K562 (cell line): ENCODE measurements at regions not wholly inside any gene's neighbourhood (a gene's known extent, or its start where the extent isn't known, plus 50 kb on each side); places are given as distances from the start of the nearest gene placed in this dataset.

ENCODE experiments used
- ATAC-seq: fragments of 200-7000 bp; cut with Tn5 transposase; 3 replicates; pipeline ENCODE4 v1.9.1; 2020; ENCODE audit warnings: moderate library complexity
- BruUV-seq: library from RNA; stranded (reverse); fragments of 400-500 nt; replicated peaks from 2 replicates; lab custom pipeline; 2021; lab: Mats Ljungman, UMichigan
- CTCF ChIA-PET: fragments of 300-600 bp; formaldehyde crosslinking; extraction: SDS; loops from one replicate; lab custom pipeline; 2021; ENCODE audit warnings: low intra/inter-chr PET ratio; lab: Yijun Ruan, JAX
- POLR2A ChIA-PET: fragments of 300-600, 350-650 bp; sonication (Branson Sonifier 250); formaldehyde crosslinking; extraction: SDS; loops from one replicate; lab custom pipeline; 2021; ENCODE audit warnings: antibody characterized with exemption, inconsistent platforms; lab: Yijun Ruan, JAX
- DNase-seq, 4 experiments: peaks; one replicate each; pipeline versions ENCODE4 v3.0.0 to v3.0.0-alpha.2; 2011 to 2018; ENCODE audit warnings: low spot score in 3 of 4, mixed read lengths in 3 of 4; ENCODE audit errors: extremely low read depth in 1 of 4
- FAIRE-seq: peaks from 2 replicates; lab custom pipeline; 2011; peaks lifted over from hg19 to GRCh38; lab: Jason Lieb, UNC
- H2AFZ ChIP-seq: 2 replicates; pipeline ENCODE4 v1.6.0; 2011; ENCODE audit warnings: low read depth, low read length, control low read depth, inconsistent platforms
- H3K27ac ChIP-seq: fragments of 200-600 bp; 3 replicates; pipeline ENCODE4 v1.8.0; 2011; ENCODE audit warnings: low read depth, mild to moderate bottlenecking, control low read depth, inconsistent platforms, low read length, moderate library complexity, mixed read lengths; ENCODE audit errors: extremely low read depth
- H3K27me3 ChIP-seq, 2 experiments: fragments of 300-600 bp in 1 of 2; 2 replicates in 1 of 2; 3 replicates in 1 of 2; pipeline versions ENCODE4 v1.6.0 to v1.8.0; 2011; ENCODE audit warnings: inconsistent platforms in 2 of 2, low read length in 2 of 2, mild to moderate bottlenecking in 1 of 2, mixed read lengths in 1 of 2, moderate library complexity in 1 of 2; ENCODE audit not compliant: control insufficient read depth in 2 of 2, insufficient read depth in 2 of 2
- H3K36me3 ChIP-seq: fragments of 300-600 bp; 3 replicates; pipeline ENCODE4 v1.8.0; 2011; ENCODE audit warnings: mild to moderate bottlenecking, low read length, inconsistent platforms; ENCODE audit not compliant: control insufficient read depth, insufficient read depth
- H3K4me1 ChIP-seq, 2 experiments: fragments of 200-600 bp in 1 of 2; replicated peaks in 1 of 2; 2 replicates in 1 of 2; 3 replicates in 1 of 2; pipeline versions ENCODE4 v1.5.1 to v1.8.0; 2011; ENCODE audit warnings: inconsistent platforms in 2 of 2, low read length in 2 of 2, mild to moderate bottlenecking in 1 of 2, mixed read lengths in 1 of 2, moderate library complexity in 1 of 2; ENCODE audit not compliant: control insufficient read depth in 2 of 2, insufficient read depth in 2 of 2
- H3K4me2 ChIP-seq: 2 replicates; pipeline ENCODE4 v1.6.1; 2011; ENCODE audit warnings: low read length, control low read depth, inconsistent platforms, mixed read lengths; ENCODE audit not compliant: insufficient read depth
- H3K4me3 ChIP-seq: fragments of 200-600 bp; sonication (generic), shearing (Covaris generic); 2 replicates; pipeline ENCODE4 v1.5.1; 2016; ENCODE audit warnings: control low read depth, inconsistent platforms
- H3K79me2 ChIP-seq: fragments of 200-600 bp; 3 replicates; pipeline ENCODE4 v1.8.0; 2011; ENCODE audit warnings: low read length, inconsistent platforms; ENCODE audit not compliant: control insufficient read depth, insufficient read depth
- H3K9ac ChIP-seq, 2 experiments: 2 replicates each; pipeline versions ENCODE4 v1.6.0 to v1.6.1; 2011; ENCODE audit warnings: low read depth in 2 of 2, low read length in 2 of 2, control low read depth in 1 of 2, inconsistent platforms in 1 of 2, mild to moderate bottlenecking in 1 of 2, mixed read lengths in 1 of 2; ENCODE audit not compliant: insufficient read depth in 1 of 2
- H3K9me1 ChIP-seq: one replicate; pipeline ENCODE4 v1.6.0; 2011; ENCODE audit warnings: inconsistent platforms, mild to moderate bottlenecking, low read length, moderate library complexity; ENCODE audit not compliant: control insufficient read depth, insufficient read depth
- H3K9me3 ChIP-seq: replicated peaks from 2 replicates; pipeline ENCODE4 v1.5.1; 2011; ENCODE audit warnings: low read depth, low read length, inconsistent platforms; ENCODE audit not compliant: control insufficient read depth, insufficient read depth
- H4K20me1 ChIP-seq: replicated peaks from 2 replicates; pipeline ENCODE4 v1.6.1; 2011; ENCODE audit warnings: low read length, inconsistent platforms, mixed read lengths; ENCODE audit not compliant: control insufficient read depth, insufficient read depth
- EGR1 ChIP-seq: fragments of 450-650 bp; conservative IDR thresholded peaks from 2 replicates; pipeline ENCODE4 v1.6.1; 2017; ENCODE audit warnings: mild to moderate bottlenecking
- ELK1 ChIP-seq: sonication (generic); formaldehyde crosslinking; IDR thresholded peaks from 2 replicates; pipeline ENCODE4 v1.8.1; 2022; ENCODE audit warnings: missing genetic modification reagents
- EP400 ChIP-seq: fragments of 450-650 bp; IDR thresholded peaks from 2 replicates; pipeline ENCODE4 v1.6.1; 2017; ENCODE audit warnings: antibody characterized with exemption, mild to moderate bottlenecking, moderate library complexity
- KLF16 ChIP-seq: IDR thresholded peaks from 2 replicates; pipeline ENCODE4 v1.6.1; 2016; ENCODE audit warnings: antibody characterized with exemption
- MTA3 ChIP-seq: fragments of 450-650 bp; formaldehyde crosslinking; IDR thresholded peaks from 2 replicates; pipeline ENCODE4 v1.6.1; 2017; ENCODE audit warnings: mild to moderate bottlenecking, borderline replicate concordance
- PPARD ChIP-seq: fragments of 250-450 bp; sonication (Bioruptor Pico); IDR thresholded peaks from 2 replicates; pipeline ENCODE4 v1.8.0; 2022; ENCODE audit warnings: inconsistent platforms, mild to moderate bottlenecking, moderate library complexity
- RBM22 ChIP-seq: fragments of 200-400 bp; formaldehyde crosslinking; IDR thresholded peaks from 2 replicates; pipeline ENCODE4 v1.6.1; 2018; ENCODE audit warnings: low read length, low read depth; ENCODE audit not compliant: poor library complexity, severe bottlenecking
- SIX5 ChIP-seq, 2 experiments: IDR thresholded peaks; 2 replicates each; pipeline ENCODE4 v1.6.1; 2011; ENCODE audit warnings: low read length in 2 of 2, borderline replicate concordance in 1 of 2, low read depth in 1 of 2, mild to moderate bottlenecking in 1 of 2, moderate library complexity in 1 of 2; ENCODE audit not compliant: insufficient read depth in 1 of 2
- SP2 ChIP-seq: IDR thresholded peaks from 2 replicates; pipeline ENCODE4 v1.6.1; 2011; ENCODE audit warnings: mild to moderate bottlenecking, low read depth, low read length, moderate library complexity; ENCODE audit not compliant: poor library complexity, severe bottlenecking; ENCODE audit errors: extremely low read depth
- YY1 ChIP-seq, 3 experiments: IDR thresholded peaks; 2 replicates each; pipeline ENCODE4 v1.6.1; 2011; ENCODE audit warnings: low read length in 2 of 3, mild to moderate bottlenecking in 2 of 3, moderate library complexity in 2 of 3, borderline replicate concordance in 1 of 3, control low read depth in 1 of 3, low read depth in 1 of 3; ENCODE audit not compliant: insufficient read depth in 3 of 3, insufficient replicate concordance in 2 of 3, control insufficient read depth in 1 of 3, insufficient read length in 1 of 3; ENCODE audit errors: extremely low read depth in 1 of 3
- ZNF174 ChIP-seq: fragments of 250-450 bp; sonication (Bioruptor Pico); IDR thresholded peaks from 2 replicates; pipeline ENCODE4 v1.4.0; 2020; ENCODE audit warnings: mild to moderate bottlenecking
- ZNF77 ChIP-seq: fragments of 250-450 bp; sonication (Bioruptor Pico); IDR thresholded peaks from 2 replicates; pipeline ENCODE4 v1.5.0; 2020
- WGBS: fragments of 100-300 bp; shearing (Covaris generic); methylation state at CpG from one replicate; pipeline ENCODE4 v1.1.6; 2016; ENCODE audit warnings: low coverage, mixed read lengths; ENCODE audit not compliant: insufficient coverage; ENCODE audit errors: missing lambda C conversion rate; 5-methylcytosine and 5-hydroxymethylcytosine counted together
- in situ Hi-C: fragments of 300-500 bp; cut with MboI; formaldehyde crosslinking; loops from 4 replicates; pipeline ENCODE4 v1.15.0; 2018; ENCODE audit warnings: inconsistent platforms, mixed read lengths
- intact Hi-C: fragments of 100-400 bp; cut with micrococcal nuclease; formaldehyde crosslinking; loops from 2 replicates; pipeline ENCODE4 v1.14.2; 2022

- POLR2A ChIA-PET: no interaction called here
- no TSS peak for BruUV-seq
Measured at GRCh38 chr9:74133921-74134320, 363.2 kb upstream of the RORB start.

More at GRCh38 chr9:74133921-74134320, 363.2 kb upstream of the RORB start:
- Histone ChIP-seq H4K20me1 (no peaks in the 10 kb centered on the region), H3K9me3 (no peaks in the 10 kb centered on the region), H3K27ac (no peak overlapping the region), H3K9me1 (no peaks in the 10 kb centered on the region), H3K36me3 (no peaks in the 10 kb centered on the region), H3K9ac (no peak overlapping the region)
- in situ Hi-C loops: no loop called here
- TF ChIP-seq PPARD (no peak), KLF16 (no peak), EP400 (no peak), SP2 (no peak), ELK1 (no peak), EGR1 (no peak), RBM22 (no peak), YY1 (IDR thresholded peaks at IDR 0.05; ENCODE audit: borderline replicate concordance in 1 of 3, control insufficient read depth in 1 of 3, extremely low read depth in 1 of 3, insufficient read depth in 3 of 3, insufficient read length in 1 of 3, insufficient replicate concordance in 2 of 3, low read depth in 1 of 3, low read length in 2 of 3) (no peak), MTA3 (no peak), SIX5 (IDR thresholded peaks at IDR 0.05; ENCODE audit: borderline replicate concordance in 1 of 2, insufficient read depth in 1 of 2, low read depth in 1 of 2, low read length in 2 of 2) (no peak), ZNF174 (CRISPR knock-in tag) (no peak), ZNF77 (CRISPR knock-in tag) (no peak)
- TF ChIP-seq, all 486 proteins: peak for 0
- no peak overlapping the region for H3K4me3 ChIP-seq
- H3K4me2 ChIP-seq: no peak overlapping the region
- no peaks in the 10 kb centered on the region for H3K79me2 ChIP-seq
- no peak overlapping the region for H2AFZ ChIP-seq
- WGBS: 9% methylated on average over 4 of the region's 6 CpGs
- no peak for ATAC-seq
- DNase-seq: no peak
- no peaks in the 10 kb centered on the region for H3K4me1 ChIP-seq
- intact Hi-C loops: no loop called here
- H3K27me3 ChIP-seq: no peaks in the 10 kb centered on the region
- FAIRE-seq: no peak
- CTCF ChIA-PET: no interaction called here
